GM23248 (cell line): ENCODE measurements at regions not wholly inside any gene's neighbourhood (a gene's known extent, or its start where the extent isn't known, plus 50 kb on each side); places are given as distances from the start of the nearest gene placed in this dataset.

Source experiments
- EZH2 ChIP-seq: fragments of 200-600 bp; sonication (generic); IDR thresholded peaks from 2 replicates; pipeline ENCODE4 v1.6.1; 2018; ENCODE audit warnings: antibody characterized with exemption, mild to moderate bottlenecking; ENCODE audit not compliant: insufficient read depth, poor library complexity, severe bottlenecking
- EZH2phosphoT487 ChIP-seq: fragments of 200-600 bp; sonication (generic); IDR thresholded peaks from 2 replicates; pipeline ENCODE4 v1.6.1; 2018; ENCODE audit warnings: antibody characterized with exemption, moderate library complexity, mild to moderate bottlenecking, low read depth; ENCODE audit not compliant: insufficient read depth

GRCh38 chr10:78319371-78319770, 285.7 kb downstream of the RPS24 start:
- TF ChIP-seq EZH2phosphoT487: no peak
- TF ChIP-seq EZH2: no peak
